Activated CD4-positive, alpha-beta T cell treated with anti-CD3 and anti-CD28 coated beads for 36 hours (primary cell): ENCODE measurements at regions not wholly inside any gene's neighbourhood (a gene's known extent, or its start where the extent isn't known, plus 50 kb on each side); places are given as distances from the start of the nearest gene placed in this dataset.
"Not testable (repeated sequence)": the region's sequence is repeated elsewhere in the genome, so short reads cannot be mapped to it uniquely, and the experiment has no call there.

Experiments used
- ATAC-seq: fragments of 200-7000 bp; cut with Tn5 transposase; one replicate; pipeline ENCODE4 v1.10.0; 2021; ENCODE audit warnings: mild to moderate bottlenecking, moderate library complexity
- CTCF ChIA-PET: fragments of 350-600 bp; sonication (Branson Sonifier 250); formaldehyde crosslinking; loops from one replicate; lab custom pipeline; 2021; ENCODE audit warnings: antibody characterized with exemption; lab: Charles Lee
- POLR2A ChIA-PET: fragments of 350-600 bp; sonication (Branson Sonifier 250); formaldehyde crosslinking; loops from one replicate; lab custom pipeline; 2021; ENCODE audit warnings: antibody characterized with exemption, inconsistent platforms; lab: Charles Lee
- DNase-seq: peaks from one replicate; pipeline ENCODE4 v3.0.0-alpha.2; 2020
- H3K27ac Mint-ChIP-seq: one replicate; pipeline ENCODE4 v1.8.0; 2021; ENCODE audit warnings: mixed read lengths
- H3K27me3 Mint-ChIP-seq: one replicate; pipeline ENCODE4 v1.8.0; 2021; ENCODE audit warnings: mixed read lengths
- H3K36me3 Mint-ChIP-seq: one replicate; pipeline ENCODE4 v1.8.0; 2021; ENCODE audit warnings: low read depth, mixed read lengths
- H3K4me1 Mint-ChIP-seq: one replicate; pipeline ENCODE4 v1.8.0; 2021; ENCODE audit warnings: mixed read lengths
- H3K4me3 Mint-ChIP-seq: one replicate; pipeline ENCODE4 v1.8.0; 2021; ENCODE audit warnings: mild to moderate bottlenecking, moderate library complexity, mixed read lengths
- H3K9me3 Mint-ChIP-seq: one replicate; pipeline ENCODE4 v1.8.0; 2021; ENCODE audit warnings: low read depth, mixed read lengths
- intact Hi-C, 2 experiments: fragments of 100-400 bp; cut with DNase I in 1 of 2; cut with micrococcal nuclease in 1 of 2; formaldehyde crosslinking; loops; one replicate each; pipeline versions ENCODE4 v1.14.2 to v1.15.1; 2022 to 2024; cut with DNase I, micrococcal nuclease

GRCh38 chr6:93183531-93183972, 235.8 kb downstream of the EPHA7 start:
- Mint-ChIP-seq H3K4me3 (no peak overlapping the region), H3K27me3 (no peaks in the 10 kb centered on the region), H3K9me3 (peaks cover 2% of the 10 kb centered on the region), H3K4me1 (no peaks in the 10 kb centered on the region), H3K27ac (no peak overlapping the region), H3K36me3 (no peaks in the 10 kb centered on the region)
- CTCF ChIA-PET, result no interaction called here
- no peak for DNase-seq
- POLR2A ChIA-PET, result no interaction called here
- no peak for ATAC-seq
- intact Hi-C loops, result no loop called here

GRCh38 chr6:93182938-93183479, 236.3 kb downstream of the EPHA7 start:
- ChIA-PET POLR2A (no interaction called here), CTCF (no interaction called here)
- DNase-seq (no peak), ATAC-seq (no peak)
- peaks cover 2% of the 10 kb centered on the region for H3K9me3 Mint-ChIP-seq
- no peaks in the 10 kb centered on the region for H3K27me3 Mint-ChIP-seq
- intact Hi-C loops, result no loop called here
- H3K27ac Mint-ChIP-seq, result no peak overlapping the region
- no peak overlapping the region for H3K4me3 Mint-ChIP-seq
- H3K4me1 Mint-ChIP-seq, result no peaks in the 10 kb centered on the region
- H3K36me3 Mint-ChIP-seq, result no peaks in the 10 kb centered on the region

- no peaks in the 10 kb centered on the region for H3K36me3 Mint-ChIP-seq
- POLR2A ChIA-PET, result no interaction called here
- ATAC-seq (no peak), DNase-seq (no peak)
- no peaks in the 10 kb centered on the region for H3K4me1 Mint-ChIP-seq
- intact Hi-C loops, result no loop called here
- H3K9me3 Mint-ChIP-seq, result peaks cover 5% of the 10 kb centered on the region
- CTCF ChIA-PET, result no interaction called here
- H3K27ac Mint-ChIP-seq, result no peak overlapping the region
- no peaks in the 10 kb centered on the region for H3K27me3 Mint-ChIP-seq
- H3K4me3 Mint-ChIP-seq, result no peak overlapping the region
Measured at GRCh38 chr6:93177918-93178317, 241.4 kb downstream of the EPHA7 start.

GRCh38 chr6:93177438-93177837, 241.9 kb downstream of the EPHA7 start:
- intact Hi-C loops, result no loop called here
- Mint-ChIP-seq H3K27ac (no peak overlapping the region), H3K9me3 (peaks cover 5% of the 10 kb centered on the region), H3K27me3 (no peaks in the 10 kb centered on the region), H3K4me1 (no peaks in the 10 kb centered on the region), H3K36me3 (no peaks in the 10 kb centered on the region), H3K4me3 (no peak overlapping the region)
- DNase-seq, result no peak
- POLR2A ChIA-PET, result no interaction called here
- no peak for ATAC-seq
- CTCF ChIA-PET, result no interaction called here

GRCh38 chr6:93176070-93176469, 243.3 kb downstream of the EPHA7 start:
- no peak for ATAC-seq
- Mint-ChIP-seq H3K27me3 (no peaks in the 10 kb centered on the region), H3K9me3 (peaks cover 5% of the 10 kb centered on the region), H3K4me3 (no peak overlapping the region), H3K36me3 (no peaks in the 10 kb centered on the region), H3K4me1 (no peaks in the 10 kb centered on the region), H3K27ac (no peak overlapping the region)
- intact Hi-C loops, result no loop called here
- POLR2A ChIA-PET, result no interaction called here
- CTCF ChIA-PET, result no interaction called here
- DNase-seq, result no peak

GRCh38 chr6:93173573-93173972, 245.8 kb downstream of the EPHA7 start:
- H3K9me3 Mint-ChIP-seq, H3K36me3 Mint-ChIP-seq, H3K4me3 Mint-ChIP-seq, H3K27ac Mint-ChIP-seq, DNase-seq, CTCF ChIA-PET, intact Hi-C loops, H3K27me3 Mint-ChIP-seq, ATAC-seq, POLR2A ChIA-PET, H3K4me1 Mint-ChIP-seq: not testable (repeated sequence)

- ChIA-PET CTCF (no interaction called here), POLR2A (no interaction called here)
Measured at GRCh38 chr6:93165850-93166430, 253.4 kb downstream of the EPHA7 start.

GRCh38 chr6:93164781-93165180, 254.6 kb downstream of the EPHA7 start:
- H3K27ac Mint-ChIP-seq, result no peak overlapping the region
- intact Hi-C loops, result no loop called here
- ChIA-PET POLR2A (no interaction called here), CTCF (no interaction called here)
- no peaks in the 10 kb centered on the region for H3K9me3 Mint-ChIP-seq
- no peaks in the 10 kb centered on the region for H3K36me3 Mint-ChIP-seq
- no peaks in the 10 kb centered on the region for H3K27me3 Mint-ChIP-seq
- DNase-seq (no peak), ATAC-seq (no peak)
- H3K4me1 Mint-ChIP-seq, result no peaks in the 10 kb centered on the region
- no peak overlapping the region for H3K4me3 Mint-ChIP-seq

More at GRCh38 chr6:93165850-93166430, 253.4 kb downstream of the EPHA7 start:
- H3K27me3 Mint-ChIP-seq, result no peaks in the 10 kb centered on the region
- no peak for DNase-seq
- intact Hi-C loops, result no loop called here
- H3K9me3 Mint-ChIP-seq, result no peaks in the 10 kb centered on the region
- ATAC-seq, result no peak
- no peak overlapping the region for H3K4me3 Mint-ChIP-seq
- no peaks in the 10 kb centered on the region for H3K36me3 Mint-ChIP-seq
- H3K27ac Mint-ChIP-seq, result no peak overlapping the region
- H3K4me1 Mint-ChIP-seq, result no peaks in the 10 kb centered on the region

GRCh38 chr6:93163146-93163545, 256.2 kb downstream of the EPHA7 start:
- Mint-ChIP-seq H3K27ac (no peak overlapping the region), H3K36me3 (no peaks in the 10 kb centered on the region), H3K27me3 (no peaks in the 10 kb centered on the region), H3K4me1 (no peaks in the 10 kb centered on the region), H3K4me3 (no peak overlapping the region), H3K9me3 (peaks cover under 1% of the 10 kb centered on the region)
- CTCF ChIA-PET, result no interaction called here
- ATAC-seq (no peak), DNase-seq (no peak)
- intact Hi-C loops, result no loop called here
- POLR2A ChIA-PET, result no interaction called here

GRCh38 chr6:93139408-93140081, 279.8 kb downstream of the EPHA7 start:
- intact Hi-C loops, result no loop called here
- Mint-ChIP-seq H3K4me1 (no peaks in the 10 kb centered on the region), H3K27me3 (no peaks in the 10 kb centered on the region), H3K27ac (no peak overlapping the region), H3K9me3 (peaks cover 2% of the 10 kb centered on the region), H3K4me3 (no peak overlapping the region), H3K36me3 (no peaks in the 10 kb centered on the region)
- POLR2A ChIA-PET, result no interaction called here
- DNase-seq, result no peak
- no peak for ATAC-seq
- CTCF ChIA-PET, result no interaction called here

- intact Hi-C loops, result no loop called here
- Mint-ChIP-seq H3K36me3 (no peaks in the 10 kb centered on the region), H3K27ac (no peak overlapping the region), H3K9me3 (no peaks in the 10 kb centered on the region), H3K27me3 (no peaks in the 10 kb centered on the region), H3K4me1 (no peaks in the 10 kb centered on the region), H3K4me3 (no peak overlapping the region)
- CTCF ChIA-PET, result interaction anchor here (0.7 kb wide), 1 partner anchor 727 kb away, joined by 3 read pairs; no protein-coding TSS in a partner anchor
- DNase-seq, result no peak
- no peak for ATAC-seq
- POLR2A ChIA-PET, result no interaction called here
Measured at GRCh38 chr6:93136111-93136510, 283.2 kb downstream of the EPHA7 start.

- POLR2A ChIA-PET, result no interaction called here
- ATAC-seq (no peak), DNase-seq (no peak)
- Mint-ChIP-seq H3K27ac (no peak overlapping the region), H3K9me3 (peaks cover 16% of the 10 kb centered on the region), H3K36me3 (no peaks in the 10 kb centered on the region), H3K4me3 (no peak overlapping the region), H3K27me3 (no peaks in the 10 kb centered on the region), H3K4me1 (no peaks in the 10 kb centered on the region)
- intact Hi-C loops, result no loop called here
- CTCF ChIA-PET, result interaction anchor here (1.3 kb wide), 1 partner anchor 20 kb away, joined by 3 read pairs; no protein-coding TSS in a partner anchor
Measured at GRCh38 chr6:93124006-93124632, 295.2 kb downstream of the EPHA7 start.
